ENCODE measurements at regions not wholly inside any gene's neighbourhood (a gene's known extent, or its start where the extent isn't known, plus 50 kb on each side); places are given as distances from the start of the nearest gene placed in this dataset.

GRCh38 chr13:107846642-107847041 lies 368.7 kb downstream of the LIG4 start:
- TF ChIP-seq CTCF (IDR thresholded peaks at IDR 0.05; ENCODE audit: insufficient read depth, low read length, poor library complexity, severe bottlenecking), result no peak
- no peak for TF ChIP-seq EZH2phosphoT487 (conservative IDR thresholded peaks at IDR 0.05; ENCODE audit: low read length)

All from SU-DHL-6 (cell line).